Lower leg skin (tissue), 4 donors: ENCODE measurements at regions not wholly inside any gene's neighbourhood (a gene's known extent, or its start where the extent isn't known, plus 50 kb on each side); places are given as distances from the start of the nearest gene placed in this dataset.
"Not testable (repeated sequence)": the region's sequence is repeated elsewhere in the genome, so short reads cannot be mapped to it uniquely, and the experiment has no call there.

Experiments used
- DNase-seq, 2 donors: peaks; one replicate each; pipeline ENCODE4 v3.0.0-alpha.2; 2019; ENCODE audit warnings: low spot score in 2 of 2
- H3K4me3 ChIP-seq: fragments of 200-600 bp; sonication (generic); 2 replicates; pipeline ENCODE4 v1.5.1; 2017; ENCODE audit warnings: mild to moderate bottlenecking, low read depth; ENCODE audit not compliant: poor library complexity, severe bottlenecking
- CTCF ChIP-seq, 3 donors: fragments of 450-650 bp; IDR thresholded peaks; one replicate each; pipeline ENCODE4 v1.5.1; 2016; ENCODE audit warnings: antibody characterized with exemption in 3 of 3, mild to moderate bottlenecking in 3 of 3, moderate library complexity in 2 of 3
- POLR2A ChIP-seq, 2 donors: fragments of 450-650 bp; IDR thresholded peaks; one replicate each; pipeline ENCODE4 v1.6.1; 2016 to 2017; ENCODE audit warnings: antibody characterized with exemption in 2 of 2, mild to moderate bottlenecking in 1 of 2, moderate library complexity in 1 of 2
- WGBS, 2 donors: methylation state at CpG; one replicate each; pipeline ENCODE4 v1.1.5; 2018; 5-methylcytosine and 5-hydroxymethylcytosine counted together
- intact Hi-C: fragments of 100-400 bp; cut with DNase I; formaldehyde crosslinking; loops from one replicate; pipeline ENCODE4 v1.15.0; 2023; ENCODE audit warnings: low total_unique reads

GRCh38 chr1:79902418-79902817, 895.9 kb upstream of the ADGRL4 start:
- WGBS, 2 donors, result 87 to 90% methylated on average over 4 of the region's 4 CpGs
- H3K4me3 ChIP-seq, result no peak overlapping the region
- intact Hi-C loops, result no loop called here
- TF ChIP-seq CTCF (IDR thresholded peaks at IDR 0.05) (no peak), POLR2A (IDR thresholded peaks at IDR 0.05) (no peak)
- DNase-seq, result no peak

GRCh38 chr1:79899914-79900313, 893.4 kb upstream of the ADGRL4 start:
- TF ChIP-seq CTCF (IDR thresholded peaks at IDR 0.05), result no peak
- no peak for TF ChIP-seq POLR2A (IDR thresholded peaks at IDR 0.05)
- intact Hi-C loops, result no loop called here
- WGBS, 2 donors, result 68 to 73% methylated on average over 4 of the region's 4 CpGs
- DNase-seq, result no peak
- H3K4me3 ChIP-seq, result no peak overlapping the region

GRCh38 chr1:79896140-79896539, 889.6 kb upstream of the ADGRL4 start:
- no peak for DNase-seq
- H3K4me3 ChIP-seq, result no peak overlapping the region
- WGBS, 2 donors, result 87 to 92% methylated on average over 2 of the region's 2 CpGs
- TF ChIP-seq CTCF (IDR thresholded peaks at IDR 0.05) (no peak), POLR2A (IDR thresholded peaks at IDR 0.05) (no peak)
- intact Hi-C loops, result no loop called here

GRCh38 chr1:79895573-79895972, 889.0 kb upstream of the ADGRL4 start:
- TF ChIP-seq POLR2A (IDR thresholded peaks at IDR 0.05), result no peak
- TF ChIP-seq CTCF (IDR thresholded peaks at IDR 0.05), result no peak
- no peak overlapping the region for H3K4me3 ChIP-seq
- intact Hi-C loops, result no loop called here
- no peak for DNase-seq
- 78 to 91% methylated on average over 2 of the region's 2 CpGs for whole genome bisulfite sequencing, 2 donors

GRCh38 chr1:79894129-79894528, 887.6 kb upstream of the ADGRL4 start:
- DNase-seq, intact Hi-C loops, H3K4me3 ChIP-seq: not testable (repeated sequence)
- 46 to 81% methylated on average over 3 to 5 of the region's 6 CpGs for WGBS, 2 donors

- DNase-seq, result no peak
- intact Hi-C loops, result no loop called here
- TF ChIP-seq CTCF (IDR thresholded peaks at IDR 0.05), result no peak
- no peak for TF ChIP-seq POLR2A (IDR thresholded peaks at IDR 0.05)
- H3K4me3 ChIP-seq, result no peak overlapping the region
These were observed 880.5 kb upstream of the ADGRL4 start for GRCh38 chr1:79887059-79887458.
